ENCODE measurements at regions not wholly inside any gene's neighbourhood (a gene's known extent, or its start where the extent isn't known, plus 50 kb on each side); places are given as distances from the start of the nearest gene placed in this dataset.

GRCh38 chr7:45342236-45342635 lies 184.6 kb downstream of the RAMP3 start:
- Histone ChIP-seq H3K4me3 (replicated peaks; ENCODE audit: insufficient read depth, low read length) (no peak overlapping the region), H3K27me3 (ENCODE audit: insufficient read depth, poor library complexity, severe bottlenecking) (peaks cover 2% of the 10 kb centered on the region), H3K27ac (replicated peaks) (no peak overlapping the region)
- TF ChIP-seq POLR2AphosphoS5 (IDR thresholded peaks at IDR 0.05; ENCODE audit: low read depth), result no peak
- no peak for TF ChIP-seq GABPA (IDR thresholded peaks at IDR 0.05; ENCODE audit: low read depth)
- no peak for TF ChIP-seq SPI1 (IDR thresholded peaks at IDR 0.05; ENCODE audit: borderline replicate concordance, low read depth)
- TF ChIP-seq, protein P1, sequence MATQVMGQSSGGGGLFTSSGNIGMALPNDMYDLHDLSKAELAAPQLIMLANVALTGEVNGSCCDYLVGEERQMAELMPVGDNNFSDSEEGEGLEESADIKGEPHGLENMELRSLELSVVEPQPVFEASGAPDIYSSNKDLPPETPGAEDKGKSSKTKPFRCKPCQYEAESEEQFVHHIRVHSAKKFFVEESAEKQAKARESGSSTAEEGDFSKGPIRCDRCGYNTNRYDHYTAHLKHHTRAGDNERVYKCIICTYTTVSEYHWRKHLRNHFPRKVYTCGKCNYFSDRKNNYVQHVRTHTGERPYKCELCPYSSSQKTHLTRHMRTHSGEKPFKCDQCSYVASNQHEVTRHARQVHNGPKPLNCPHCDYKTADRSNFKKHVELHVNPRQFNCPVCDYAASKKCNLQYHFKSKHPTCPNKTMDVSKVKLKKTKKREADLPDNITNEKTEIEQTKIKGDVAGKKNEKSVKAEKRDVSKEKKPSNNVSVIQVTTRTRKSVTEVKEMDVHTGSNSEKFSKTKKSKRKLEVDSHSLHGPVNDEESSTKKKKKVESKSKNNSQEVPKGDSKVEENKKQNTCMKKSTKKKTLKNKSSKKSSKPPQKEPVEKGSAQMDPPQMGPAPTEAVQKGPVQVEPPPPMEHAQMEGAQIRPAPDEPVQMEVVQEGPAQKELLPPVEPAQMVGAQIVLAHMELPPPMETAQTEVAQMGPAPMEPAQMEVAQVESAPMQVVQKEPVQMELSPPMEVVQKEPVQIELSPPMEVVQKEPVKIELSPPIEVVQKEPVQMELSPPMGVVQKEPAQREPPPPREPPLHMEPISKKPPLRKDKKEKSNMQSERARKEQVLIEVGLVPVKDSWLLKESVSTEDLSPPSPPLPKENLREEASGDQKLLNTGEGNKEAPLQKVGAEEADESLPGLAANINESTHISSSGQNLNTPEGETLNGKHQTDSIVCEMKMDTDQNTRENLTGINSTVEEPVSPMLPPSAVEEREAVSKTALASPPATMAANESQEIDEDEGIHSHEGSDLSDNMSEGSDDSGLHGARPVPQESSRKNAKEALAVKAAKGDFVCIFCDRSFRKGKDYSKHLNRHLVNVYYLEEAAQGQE (IDR thresholded peaks at IDR 0.05; ENCODE audit: insufficient replicate concordance, low read depth), result no peak
- DNase-seq (ENCODE audit: low read depth in 1 of 2, low spot score in 1 of 2), result no peak

DNA sequence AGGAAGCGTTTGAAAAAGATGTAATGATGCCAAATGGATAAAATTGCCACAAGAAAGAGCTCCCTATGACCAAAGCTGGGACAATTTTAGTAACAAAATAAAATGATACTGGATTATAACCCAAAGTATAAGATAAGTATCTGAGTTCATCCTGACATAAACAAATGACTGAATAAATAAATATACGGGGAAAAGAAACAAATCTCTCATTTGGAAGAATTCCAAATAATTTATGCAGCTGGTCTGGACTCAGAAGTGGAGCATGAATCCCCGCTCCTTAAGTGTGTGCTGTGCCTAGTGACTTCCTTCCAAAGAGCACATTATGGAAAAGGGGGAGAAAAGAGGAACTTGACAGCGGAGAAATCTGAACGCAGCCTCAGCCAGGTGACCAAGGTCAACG lies 186.2 kb downstream of the RAMP3 start:
- no peak for DNase-seq (ENCODE audit: low read depth in 1 of 2, low spot score in 1 of 2)
- Histone ChIP-seq H3K27me3 (ENCODE audit: insufficient read depth, poor library complexity, severe bottlenecking) (peaks cover 2% of the 10 kb centered on the region), H3K27ac (replicated peaks) (no peak overlapping the region), H3K4me3 (replicated peaks; ENCODE audit: insufficient read depth, low read length) (no peak overlapping the region)
- TF ChIP-seq CTCF (IDR thresholded peaks at IDR 0.05; ENCODE audit: insufficient read depth, low read length) (no peak), POLR2AphosphoS5 (IDR thresholded peaks at IDR 0.05; ENCODE audit: low read depth) (no peak), GABPA (IDR thresholded peaks at IDR 0.05; ENCODE audit: low read depth) (no peak)
- TF ChIP-seq, protein P1 (IDR thresholded peaks at IDR 0.05; ENCODE audit: insufficient replicate concordance, low read depth), result no peak

- Histone ChIP-seq H3K27me3 (ENCODE audit: insufficient read depth, poor library complexity, severe bottlenecking) (no peaks in the 10 kb centered on the region), H3K4me3 (replicated peaks; ENCODE audit: insufficient read depth, low read length) (no peak overlapping the region), H3K27ac (replicated peaks) (no peak overlapping the region)
- no peak for DNase-seq (ENCODE audit: low read depth in 1 of 2, low spot score in 1 of 2)
- TF ChIP-seq CTCF (IDR thresholded peaks at IDR 0.05; ENCODE audit: insufficient read depth, low read length), result no peak
Measured at GRCh38 chr7:45347804-45348203, 190.2 kb downstream of the RAMP3 start.

- no peaks in the 10 kb centered on the region for H3K27me3 ChIP-seq (ENCODE audit: insufficient read depth, poor library complexity, severe bottlenecking)
- H3K4me3 ChIP-seq (replicated peaks; ENCODE audit: insufficient read depth, low read length), result no peak overlapping the region
- DNase-seq (ENCODE audit: low read depth in 1 of 2, low spot score in 1 of 2), result no peak
- no peak overlapping the region for H3K27ac ChIP-seq (replicated peaks)
- TF ChIP-seq, protein P1 (IDR thresholded peaks at IDR 0.05; ENCODE audit: insufficient replicate concordance, low read depth), result peak; percentile 84
- TF ChIP-seq POLR2AphosphoS5 (IDR thresholded peaks at IDR 0.05; ENCODE audit: low read depth), result no peak
Measured at GRCh38 chr7:45349090-45349489, 191.5 kb downstream of the RAMP3 start.
